ENCODE measurements at regions not wholly inside any gene's neighbourhood (a gene's known extent, or its start where the extent isn't known, plus 50 kb on each side); places are given as distances from the start of the nearest gene placed in this dataset.

DNA sequence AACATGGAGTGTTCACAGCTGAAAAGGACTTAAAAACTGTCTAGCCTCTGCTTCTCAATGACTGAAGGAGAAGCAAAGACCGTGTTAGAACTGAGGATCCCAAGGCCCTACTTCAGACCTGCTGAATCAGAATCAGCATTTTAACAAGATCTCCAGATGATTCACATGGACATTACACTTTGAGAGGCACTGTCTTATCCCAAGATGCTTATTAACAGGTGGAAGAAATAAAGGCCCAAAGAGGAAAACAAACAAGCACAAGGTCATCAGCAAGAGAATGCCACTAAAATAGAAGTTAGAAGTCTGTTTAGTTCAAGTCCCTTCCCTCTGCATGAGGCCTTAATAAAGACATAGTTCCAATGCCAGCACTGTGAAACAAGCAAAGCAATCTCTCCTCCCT is 191.4 kb upstream of the BCL6 start:
- TF ChIP-seq POLR2A (IDR thresholded peaks at IDR 0.05), result no peak
- TF ChIP-seq, protein P1, sequence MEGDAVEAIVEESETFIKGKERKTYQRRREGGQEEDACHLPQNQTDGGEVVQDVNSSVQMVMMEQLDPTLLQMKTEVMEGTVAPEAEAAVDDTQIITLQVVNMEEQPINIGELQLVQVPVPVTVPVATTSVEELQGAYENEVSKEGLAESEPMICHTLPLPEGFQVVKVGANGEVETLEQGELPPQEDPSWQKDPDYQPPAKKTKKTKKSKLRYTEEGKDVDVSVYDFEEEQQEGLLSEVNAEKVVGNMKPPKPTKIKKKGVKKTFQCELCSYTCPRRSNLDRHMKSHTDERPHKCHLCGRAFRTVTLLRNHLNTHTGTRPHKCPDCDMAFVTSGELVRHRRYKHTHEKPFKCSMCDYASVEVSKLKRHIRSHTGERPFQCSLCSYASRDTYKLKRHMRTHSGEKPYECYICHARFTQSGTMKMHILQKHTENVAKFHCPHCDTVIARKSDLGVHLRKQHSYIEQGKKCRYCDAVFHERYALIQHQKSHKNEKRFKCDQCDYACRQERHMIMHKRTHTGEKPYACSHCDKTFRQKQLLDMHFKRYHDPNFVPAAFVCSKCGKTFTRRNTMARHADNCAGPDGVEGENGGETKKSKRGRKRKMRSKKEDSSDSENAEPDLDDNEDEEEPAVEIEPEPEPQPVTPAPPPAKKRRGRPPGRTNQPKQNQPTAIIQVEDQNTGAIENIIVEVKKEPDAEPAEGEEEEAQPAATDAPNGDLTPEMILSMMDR (IDR thresholded peaks at IDR 0.05), result no peak
